ENCODE measurements at regions not wholly inside any gene's neighbourhood (a gene's known extent, or its start where the extent isn't known, plus 50 kb on each side); places are given as distances from the start of the nearest gene placed in this dataset.

- CTCF ChIA-PET, result interaction anchor here (0.5 kb wide), 1 partner anchor 51 kb away, joined by 4 read pairs; no protein-coding TSS in a partner anchor
- H3K9me3 Mint-ChIP-seq (ENCODE audit: low read depth, unreplicated experiment), result no peaks in the 10 kb centered on the region
- H3K36me3 Mint-ChIP-seq (ENCODE audit: insufficient read depth, unreplicated experiment), result no peaks in the 10 kb centered on the region
- no peak for TF ChIP-seq CTCF (IDR thresholded peaks at IDR 0.05; ENCODE audit: unreplicated experiment)
- H3K4me1 Mint-ChIP-seq (ENCODE audit: low read depth, unreplicated experiment), result no peaks in the 10 kb centered on the region
- H3K27ac Mint-ChIP-seq (ENCODE audit: unreplicated experiment), result no peak overlapping the region
- no TSS peak for BruUV-seq (replicated peaks)
- no peak overlapping the region for H3K4me3 Mint-ChIP-seq (ENCODE audit: low read depth, unreplicated experiment)
- DNase-seq, result no peak
- intact Hi-C loops (cut with micrococcal nuclease; ENCODE audit: unreplicated experiment), result no loop called here
- H3K27me3 Mint-ChIP-seq (ENCODE audit: unreplicated experiment), result peaks cover 30% of the 10 kb centered on the region
Measured at GRCh38 chr12:94770791-94771190, 120.4 kb upstream of the TMCC3 start.

DNA sequence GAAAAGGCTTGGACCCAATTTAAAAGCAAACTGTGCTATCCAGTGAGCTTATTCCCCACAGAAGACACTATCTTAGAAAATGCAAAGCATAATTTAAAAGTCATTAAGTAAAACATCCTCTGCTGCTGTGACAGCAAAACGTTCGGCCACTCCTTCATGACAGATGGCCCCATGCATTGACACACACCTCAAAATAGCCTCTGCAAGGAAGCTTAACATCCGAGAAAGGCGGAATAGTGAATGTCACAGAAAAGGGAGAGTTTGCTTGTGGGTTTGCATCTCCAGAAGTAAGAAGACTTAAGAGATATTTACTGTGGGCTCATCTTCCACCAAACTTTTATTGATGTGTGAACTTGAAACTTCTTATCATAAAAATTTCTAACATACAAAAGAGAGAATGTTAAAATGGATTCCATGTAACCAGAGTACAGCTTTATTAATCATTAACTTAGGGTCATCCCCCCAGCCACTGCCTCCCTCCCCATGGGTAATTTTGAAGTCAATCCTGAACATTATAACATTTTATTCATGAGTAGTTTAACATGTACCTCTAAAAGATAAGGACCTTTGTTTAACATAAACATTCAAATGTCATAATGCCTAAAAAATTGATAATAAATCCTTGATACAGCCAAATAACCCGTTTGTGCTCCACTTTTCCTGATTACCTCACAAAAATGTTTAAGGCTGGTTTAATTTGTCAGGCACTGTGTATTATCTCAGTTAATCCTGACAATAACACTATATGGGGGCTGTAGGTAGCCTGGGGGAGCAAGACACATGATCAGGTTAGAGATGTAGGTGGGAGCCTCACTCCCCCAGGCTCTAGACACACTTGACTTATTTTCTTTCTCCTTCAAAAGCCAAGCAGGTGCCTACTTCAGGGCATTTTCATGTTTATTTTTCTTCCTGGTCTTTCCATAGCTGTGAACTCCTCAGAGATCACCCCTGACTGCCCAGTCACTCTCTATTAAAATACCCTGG, 119.7 kb upstream of the TMCC3 start:
- Mint-ChIP-seq H3K36me3 (ENCODE audit: insufficient read depth, unreplicated experiment) (no peaks in the 10 kb centered on the region), H3K27ac (ENCODE audit: unreplicated experiment) (no peak overlapping the region), H3K27me3 (ENCODE audit: unreplicated experiment) (peaks cover 23% of the 10 kb centered on the region), H3K4me1 (ENCODE audit: low read depth, unreplicated experiment) (no peaks in the 10 kb centered on the region), H3K9me3 (ENCODE audit: low read depth, unreplicated experiment) (no peaks in the 10 kb centered on the region), H3K4me3 (ENCODE audit: low read depth, unreplicated experiment) (no peak overlapping the region)
- intact Hi-C loops (cut with micrococcal nuclease; ENCODE audit: unreplicated experiment), result loop anchor here (10.0 kb wide), 2 partner anchors 105 to 625 kb away; partner anchors contain the start of gene PLXNC1
- no TSS peak for BruUV-seq (replicated peaks)
- DNase-seq, result no peak
- CTCF ChIA-PET, result interaction anchor here (0.5 kb wide), 1 partner anchor 50 kb away, joined by 4 read pairs; no protein-coding TSS in a partner anchor
- TF ChIP-seq CTCF (IDR thresholded peaks at IDR 0.05; ENCODE audit: unreplicated experiment), result no peak

DNA sequence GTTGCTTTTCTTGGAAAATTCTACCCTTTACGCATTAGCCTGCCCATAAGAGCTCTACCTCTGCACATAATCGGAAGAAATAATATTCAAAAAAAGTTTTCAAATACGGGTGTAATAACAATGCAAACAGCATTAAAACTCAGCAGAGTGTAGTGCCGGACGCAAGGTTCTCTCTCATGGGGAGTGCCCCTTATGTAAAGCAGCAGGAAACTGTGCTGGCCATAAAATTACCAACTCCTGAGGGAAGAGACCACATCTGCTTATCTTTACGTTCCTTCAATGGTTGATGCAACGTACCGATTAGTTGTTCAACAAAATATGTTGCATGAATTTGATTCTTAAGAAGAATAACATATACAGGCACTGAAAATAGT, 118.7 kb upstream of the TMCC3 start:
- BruUV-seq (replicated peaks), result no TSS peak
- TF ChIP-seq CTCF (IDR thresholded peaks at IDR 0.05; ENCODE audit: unreplicated experiment), result no peak
- intact Hi-C loops (cut with micrococcal nuclease; ENCODE audit: unreplicated experiment), result loop anchor here (10.0 kb wide), 2 partner anchors 106 to 624 kb away; partner anchors contain the start of gene PLXNC1

DNA sequence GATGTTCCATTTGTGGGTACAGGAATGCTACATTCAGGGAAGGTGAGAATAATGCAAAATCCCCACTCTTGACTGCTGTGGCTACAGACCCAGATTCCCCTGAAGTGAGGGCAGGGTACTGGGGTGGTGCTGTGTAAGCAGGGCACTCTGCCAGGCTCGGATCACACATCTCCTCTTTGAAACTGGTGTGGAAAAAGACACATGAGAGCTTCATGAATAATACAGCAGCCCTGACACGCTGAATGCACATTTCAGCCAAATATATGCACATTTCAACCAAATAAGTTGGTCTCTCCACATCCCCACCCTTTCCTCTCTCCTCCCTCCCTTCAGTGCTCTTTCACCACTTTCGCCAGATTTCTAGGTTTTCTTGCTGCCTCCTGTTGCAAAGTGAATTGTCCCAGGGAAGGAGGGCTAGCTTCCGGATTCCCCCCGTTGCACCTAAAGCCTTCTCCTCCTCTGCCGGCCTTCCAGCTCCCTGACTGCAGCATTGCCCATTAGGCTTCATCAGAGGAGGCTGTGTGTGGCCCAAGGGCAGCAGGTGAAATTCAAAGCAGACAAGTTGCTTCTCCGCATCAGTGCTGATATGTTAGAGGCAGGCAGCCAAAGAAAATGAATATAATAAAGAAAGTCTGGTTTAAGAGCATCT, 118.2 kb upstream of the TMCC3 start:
- intact Hi-C loops (cut with micrococcal nuclease; ENCODE audit: unreplicated experiment), result loop anchor here (10.0 kb wide), 2 partner anchors 106 to 624 kb away; partner anchors contain the start of gene PLXNC1
- no peak for TF ChIP-seq CTCF (IDR thresholded peaks at IDR 0.05; ENCODE audit: unreplicated experiment)
- Mint-ChIP-seq H3K36me3 (ENCODE audit: insufficient read depth, unreplicated experiment) (peaks cover 3% of the 10 kb centered on the region), H3K27ac (ENCODE audit: unreplicated experiment) (no peak overlapping the region), H3K9me3 (ENCODE audit: low read depth, unreplicated experiment) (no peaks in the 10 kb centered on the region), H3K4me1 (ENCODE audit: low read depth, unreplicated experiment) (peaks cover 9% of the 10 kb centered on the region), H3K4me3 (ENCODE audit: low read depth, unreplicated experiment) (no peak overlapping the region), H3K27me3 (ENCODE audit: unreplicated experiment) (peaks cover 13% of the 10 kb centered on the region)
- no peak for DNase-seq
- CTCF ChIA-PET, result no interaction called here
- no TSS peak for BruUV-seq (replicated peaks)

More for the DNA sequence above, 118.7 kb upstream of the TMCC3 start:
- Mint-ChIP-seq H3K9me3 (ENCODE audit: low read depth, unreplicated experiment) (no peaks in the 10 kb centered on the region), H3K27me3 (ENCODE audit: unreplicated experiment) (peaks cover 13% of the 10 kb centered on the region), H3K36me3 (ENCODE audit: insufficient read depth, unreplicated experiment) (peaks cover under 1% of the 10 kb centered on the region), H3K4me3 (ENCODE audit: low read depth, unreplicated experiment) (no peak overlapping the region), H3K27ac (ENCODE audit: unreplicated experiment) (no peak overlapping the region), H3K4me1 (ENCODE audit: low read depth, unreplicated experiment) (peaks cover 4% of the 10 kb centered on the region)
- no peak for DNase-seq
- CTCF ChIA-PET, result no interaction called here

All from Calu3 (cell line).